ENCODE measurements at regions not wholly inside any gene's neighbourhood (a gene's known extent, or its start where the extent isn't known, plus 50 kb on each side); places are given as distances from the start of the nearest gene placed in this dataset.

DNA sequence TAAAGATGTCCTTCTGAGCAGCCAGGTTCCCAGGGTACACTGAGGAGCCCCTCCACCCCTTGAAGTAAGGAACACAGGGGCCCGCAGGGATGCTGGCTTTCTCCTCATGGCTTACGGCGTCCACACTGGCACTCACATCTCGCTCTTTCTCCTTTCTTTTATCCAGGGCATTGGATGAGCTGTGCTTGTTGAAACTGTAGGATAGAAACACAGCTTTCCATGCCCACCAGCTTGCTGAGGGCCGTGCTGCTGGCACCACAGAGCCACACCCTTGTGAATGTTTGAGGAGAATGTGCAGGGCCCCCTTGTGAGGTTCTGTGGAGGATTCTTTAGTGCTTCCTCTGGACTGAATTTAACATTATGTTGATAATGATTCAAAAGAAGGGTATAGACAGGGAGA lies 51.7 kb upstream of the B3GAT1 start:
- DNase-seq (ENCODE audit: low spot score): no peak
